IMR-90 (cell line): ENCODE measurements at regions not wholly inside any gene's neighbourhood (a gene's known extent, or its start where the extent isn't known, plus 50 kb on each side); places are given as distances from the start of the nearest gene placed in this dataset.

Source experiments
- ATAC-seq: fragments of 200-7000 bp; cut with Tn5 transposase; 2 replicates; pipeline ENCODE4 v1.9.1; 2020; ENCODE audit warnings: low read depth, mild to moderate bottlenecking, moderate library complexity
- BruUV-seq: library from RNA; stranded (reverse); fragments of 400-500 nt; replicated peaks from 2 replicates; lab custom pipeline; 2021; lab: Mats Ljungman, UMichigan
- CTCF ChIA-PET: fragments of 300-600 bp; formaldehyde crosslinking; extraction: SDS; loops from one replicate; lab custom pipeline; 2021; ENCODE audit warnings: antibody characterized with exemption; lab: Yijun Ruan, JAX
- POLR2A ChIA-PET: fragments of 300-600 bp; sonication (Branson Sonifier 250); formaldehyde crosslinking; loops from one replicate; lab custom pipeline; 2022; ENCODE audit warnings: antibody characterized with exemption; ENCODE audit not compliant: unreplicated experiment; lab: Charles Lee
- DNase-seq: peaks from one replicate; pipeline ENCODE4 v3.0.0; 2013
- H2AFZ ChIP-seq: replicated peaks from 2 replicates; pipeline ENCODE3; 2013; ENCODE audit warnings: low read length, mild to moderate bottlenecking; ENCODE audit not compliant: poor library complexity
- H2AK5ac ChIP-seq: 2 replicates; pipeline ENCODE4 v1.6.1; 2013; ENCODE audit warnings: low read depth, low read length, inconsistent platforms
- H2AK9ac ChIP-seq: replicated peaks from 2 replicates; pipeline ENCODE3; 2013; ENCODE audit warnings: mild to moderate bottlenecking, low read depth, low read length, moderate library complexity; ENCODE audit not compliant: poor library complexity
- H2BK120ac ChIP-seq: 2 replicates; pipeline ENCODE4 v1.6.1; 2013; ENCODE audit warnings: low read depth, low read length, inconsistent platforms
- H2BK15ac ChIP-seq: 3 replicates; pipeline ENCODE4 v1.6.1; 2013; ENCODE audit warnings: low read depth, low read length, inconsistent platforms
- H2BK20ac ChIP-seq: 2 replicates; pipeline ENCODE4 v1.6.1; 2013; ENCODE audit warnings: low read depth, mild to moderate bottlenecking, inconsistent platforms, low read length, moderate library complexity
- H2BK5ac ChIP-seq: 2 replicates; pipeline ENCODE4 v1.6.1; 2013; ENCODE audit warnings: mild to moderate bottlenecking, low read depth, low read length, inconsistent platforms; ENCODE audit not compliant: poor library complexity, severe bottlenecking
- H3K14ac ChIP-seq: replicated peaks from 2 replicates; pipeline ENCODE4 v1.6.1; 2013; ENCODE audit warnings: low read depth, low read length, inconsistent platforms
- H3K18ac ChIP-seq: 2 replicates; pipeline ENCODE4 v1.6.1; 2013; ENCODE audit warnings: low read depth, low read length, control low read depth
- H3K23ac ChIP-seq: 2 replicates; pipeline ENCODE4 v1.6.1; 2013; ENCODE audit warnings: low read depth, low read length, inconsistent platforms
- H3K27ac ChIP-seq: 2 replicates; pipeline ENCODE4 v1.5.1; 2013; ENCODE audit warnings: mild to moderate bottlenecking, control low read depth, low read length; ENCODE audit not compliant: insufficient read depth
- H3K27me3 ChIP-seq: 2 replicates; pipeline ENCODE4 v1.6.1; 2013; ENCODE audit warnings: low read length; ENCODE audit not compliant: control insufficient read depth, insufficient read depth
- H3K36me3 ChIP-seq: 2 replicates; pipeline ENCODE4 v1.6.1; 2013; ENCODE audit warnings: low read length, mixed read lengths; ENCODE audit not compliant: control insufficient read depth, insufficient read depth
- H3K4ac ChIP-seq: 2 replicates; pipeline ENCODE4 v1.6.1; 2013; ENCODE audit warnings: low read depth, low read length, inconsistent platforms
- H3K4me1 ChIP-seq: 2 replicates; pipeline ENCODE4 v1.6.1; 2013; ENCODE audit warnings: low read length, mixed read lengths; ENCODE audit not compliant: control insufficient read depth, insufficient read depth
- H3K4me2 ChIP-seq: 2 replicates; pipeline ENCODE4 v1.6.1; 2013; ENCODE audit warnings: low read depth, mild to moderate bottlenecking, control low read depth, low read length, moderate library complexity
- H3K4me3 ChIP-seq: 2 replicates; pipeline ENCODE4 v1.5.1; 2013; ENCODE audit warnings: low read depth, mild to moderate bottlenecking, control low read depth, low read length, moderate library complexity; ENCODE audit not compliant: insufficient read depth
- H3K56ac ChIP-seq: 2 replicates; pipeline ENCODE4 v1.6.1; 2013; ENCODE audit warnings: low read length, inconsistent platforms; ENCODE audit not compliant: insufficient read depth; ENCODE audit errors: extremely low read depth
- H3K79me1 ChIP-seq, 2 experiments: 2 replicates each; pipeline ENCODE4 v1.6.1; 2013; ENCODE audit warnings: low read length in 2 of 2, inconsistent platforms in 1 of 2, low read depth in 1 of 2
- H3K9ac ChIP-seq: 2 replicates; pipeline ENCODE4 v1.6.1; 2013; ENCODE audit warnings: low read depth, low read length, control low read depth
- H3K9me1 ChIP-seq: 2 replicates; pipeline ENCODE4 v1.6.1; 2013; ENCODE audit warnings: low read length, inconsistent platforms; ENCODE audit not compliant: insufficient read depth
- H3K9me3 ChIP-seq: 2 replicates; pipeline ENCODE4 v1.6.1; 2013; ENCODE audit warnings: low read length; ENCODE audit not compliant: control insufficient read depth, insufficient read depth
- H4K20me1 ChIP-seq: 2 replicates; pipeline ENCODE4 v1.6.1; 2013; ENCODE audit warnings: low read length, inconsistent platforms; ENCODE audit not compliant: insufficient read depth
- H4K5ac ChIP-seq: 2 replicates; pipeline ENCODE4 v1.6.1; 2013; ENCODE audit warnings: mild to moderate bottlenecking, low read depth, low read length, control low read depth
- H4K8ac ChIP-seq, 2 experiments: 2 replicates each; pipeline ENCODE4 v1.6.1; 2013; ENCODE audit warnings: low read depth in 2 of 2, low read length in 2 of 2, control low read depth in 1 of 2, inconsistent platforms in 1 of 2
- H4K91ac ChIP-seq: 2 replicates; pipeline ENCODE4 v1.6.1; 2013; ENCODE audit warnings: low read depth, low read length, inconsistent platforms; ENCODE audit not compliant: insufficient read depth
- BHLHE40 ChIP-seq: fragments of 150-350 bp; IDR thresholded peaks from 2 replicates; pipeline ENCODE4 v1.6.1; 2016; ENCODE audit warnings: mild to moderate bottlenecking, low read depth, low read length
- POLR2A ChIP-seq: IDR thresholded peaks from 2 replicates; pipeline ENCODE4 v1.6.1; 2012; ENCODE audit warnings: mild to moderate bottlenecking, low read depth, low read length
- RFX5 ChIP-seq: IDR thresholded peaks from 2 replicates; pipeline ENCODE4 v1.8.0; 2012; ENCODE audit warnings: low read depth, mild to moderate bottlenecking, low read length, moderate library complexity
- WGBS, 2 experiments: methylation state at CpG; one replicate each; pipeline versions ENCODE4 v1.1.5 to v1.1.7; 2013; ENCODE audit warnings: missing lambda C conversion rate in 2 of 2; ENCODE audit not compliant: insufficient read length in 1 of 2; ENCODE audit errors: extremely low coverage in 2 of 2; 5-methylcytosine and 5-hydroxymethylcytosine counted together
- dilution Hi-C: fragments of 300-500 bp; cut with HindIII; formaldehyde crosslinking; loops from one replicate; pipeline ENCODE4 v1.14.3; 2018; ENCODE audit warnings: low sequenced_read_pairs; ENCODE audit not compliant: unreplicated experiment
- in situ Hi-C: fragments of 300-500 bp; cut with MboI; formaldehyde crosslinking; loops from 3 replicates; pipeline ENCODE4 v1.14.3; 2019; ENCODE audit warnings: low sequenced_read_pairs, inconsistent platforms, mixed read lengths
- intact Hi-C: fragments of 100-400 bp; cut with micrococcal nuclease; formaldehyde crosslinking; loops from 2 replicates; pipeline ENCODE4 v1.10.0; 2022
- TF ChIP-seq, protein P1 (sequence below): conservative IDR thresholded peaks from 2 replicates; pipeline ENCODE4 v1.5.1; 2012; ENCODE audit warnings: mild to moderate bottlenecking, low read depth, low read length, improper control_type of control experiment

DNA sequence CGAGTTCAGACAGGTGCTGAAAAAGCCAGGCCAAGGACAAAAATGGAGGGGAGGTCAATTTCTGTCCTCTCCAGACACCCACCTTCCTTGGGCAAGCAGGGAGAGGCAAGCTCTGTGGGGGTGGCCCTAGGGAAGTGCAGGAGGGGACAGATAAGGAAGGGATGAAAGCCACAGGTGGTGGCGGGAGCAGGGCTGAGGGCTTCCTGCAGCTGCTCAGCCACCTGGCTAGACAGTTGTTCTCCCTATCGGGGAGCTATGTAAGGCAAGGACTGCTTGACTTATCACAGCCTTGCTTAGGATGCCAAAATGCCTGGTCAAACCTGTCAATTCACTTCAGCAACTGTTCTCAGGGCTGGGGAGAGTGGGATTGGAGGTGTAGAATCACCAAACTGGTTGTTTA, 266.1 kb downstream of the ZSWIM6 start:
- DNase-seq (no peak), ATAC-seq (no peak)
- dilution Hi-C loops (no loop called here), in situ Hi-C loops (no loop called here), intact Hi-C loops (no loop called here)
- Histone ChIP-seq H3K4ac (no peak overlapping the region), H2AFZ (no peak overlapping the region), H2AK5ac (no peak overlapping the region), H3K4me3 (no peak overlapping the region), H4K5ac (no peak overlapping the region), H4K91ac (no peak overlapping the region), H3K36me3 (no peaks in the 10 kb centered on the region), H3K23ac (no peak overlapping the region), H3K27me3 (peaks cover 12% of the 10 kb centered on the region), H3K4me1 (peaks cover 5% of the 10 kb centered on the region; the same call in 1 of the 2 replicates), H2AK9ac (no peak overlapping the region), H3K9me3 (no peaks in the 10 kb centered on the region), H3K9ac (no peak overlapping the region), H3K27ac (no peak overlapping the region), H4K8ac (no peak overlapping the region), H2BK20ac (no peak overlapping the region), H4K20me1 (no peaks in the 10 kb centered on the region), H2BK15ac (no peak overlapping the region), H3K9me1 (peaks cover 8% of the 10 kb centered on the region; the same call in 1 of the 2 replicates), H2BK5ac (no peak overlapping the region), H3K4me2 (no peak overlapping the region), H3K14ac (no peak overlapping the region), H3K18ac (no peak overlapping the region), H3K79me1 (no peaks in the 10 kb centered on the region), H3K56ac (no peak overlapping the region), H2BK120ac (no peak overlapping the region)
- POLR2A ChIA-PET: no interaction called here
- CTCF ChIA-PET: no interaction called here
- no TSS peak for BruUV-seq
- 60% methylated on average over 1 of the region's 3 CpGs; no CpG with 5 or more reads in 1 of the 2 experiments for WGBS, 2 experiments
- TF ChIP-seq RFX5: no peak
- TF ChIP-seq BHLHE40: no peak
- TF ChIP-seq, protein P1, sequence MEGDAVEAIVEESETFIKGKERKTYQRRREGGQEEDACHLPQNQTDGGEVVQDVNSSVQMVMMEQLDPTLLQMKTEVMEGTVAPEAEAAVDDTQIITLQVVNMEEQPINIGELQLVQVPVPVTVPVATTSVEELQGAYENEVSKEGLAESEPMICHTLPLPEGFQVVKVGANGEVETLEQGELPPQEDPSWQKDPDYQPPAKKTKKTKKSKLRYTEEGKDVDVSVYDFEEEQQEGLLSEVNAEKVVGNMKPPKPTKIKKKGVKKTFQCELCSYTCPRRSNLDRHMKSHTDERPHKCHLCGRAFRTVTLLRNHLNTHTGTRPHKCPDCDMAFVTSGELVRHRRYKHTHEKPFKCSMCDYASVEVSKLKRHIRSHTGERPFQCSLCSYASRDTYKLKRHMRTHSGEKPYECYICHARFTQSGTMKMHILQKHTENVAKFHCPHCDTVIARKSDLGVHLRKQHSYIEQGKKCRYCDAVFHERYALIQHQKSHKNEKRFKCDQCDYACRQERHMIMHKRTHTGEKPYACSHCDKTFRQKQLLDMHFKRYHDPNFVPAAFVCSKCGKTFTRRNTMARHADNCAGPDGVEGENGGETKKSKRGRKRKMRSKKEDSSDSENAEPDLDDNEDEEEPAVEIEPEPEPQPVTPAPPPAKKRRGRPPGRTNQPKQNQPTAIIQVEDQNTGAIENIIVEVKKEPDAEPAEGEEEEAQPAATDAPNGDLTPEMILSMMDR: no peak
- TF ChIP-seq POLR2A: no peak
